Loucy (cell line): ENCODE measurements at regions not wholly inside any gene's neighbourhood (a gene's known extent, or its start where the extent isn't known, plus 50 kb on each side); places are given as distances from the start of the nearest gene placed in this dataset.

Source experiments
- H2AFZ ChIP-seq: fragments of 200-600 bp; sonication (generic); 2 replicates; pipeline ENCODE4 v1.6.0; 2016; ENCODE audit warnings: antibody characterized with exemption, mild to moderate bottlenecking, low read length, moderate library complexity
- H3F3A ChIP-seq: fragments of 200-600 bp; 2 replicates; pipeline ENCODE4 v1.6.0; 2016; ENCODE audit warnings: antibody characterized with exemption, low read depth, mild to moderate bottlenecking
- H3K27me3 ChIP-seq: fragments of 200-600 bp; sonication (generic); 2 replicates; pipeline ENCODE4 v1.6.1; 2014; ENCODE audit warnings: low read length, mild to moderate bottlenecking; ENCODE audit not compliant: insufficient read depth, poor library complexity, severe bottlenecking
- H3K36me3 ChIP-seq: fragments of 200-600 bp; sonication (generic); 2 replicates; pipeline ENCODE4 v1.6.1; 2016; ENCODE audit warnings: low read length; ENCODE audit not compliant: insufficient read depth
- H3K4me1 ChIP-seq: fragments of 200-600 bp; sonication (generic); 2 replicates; pipeline ENCODE4 v1.5.1; 2014; ENCODE audit warnings: low read length, mild to moderate bottlenecking; ENCODE audit not compliant: insufficient read depth, poor library complexity, severe bottlenecking
- H3K4me2 ChIP-seq: fragments of 200-600 bp; sonication (generic); 2 replicates; pipeline ENCODE4 v1.6.0; 2014; ENCODE audit warnings: antibody characterized with exemption, low read length, low read depth, mild to moderate bottlenecking; ENCODE audit not compliant: poor library complexity, severe bottlenecking
- H3K4me3 ChIP-seq: fragments of 200-600 bp; sonication (generic); 2 replicates; pipeline ENCODE4 v1.5.1; 2014; ENCODE audit warnings: low read length, mild to moderate bottlenecking, mixed read lengths; ENCODE audit not compliant: poor library complexity, severe bottlenecking
- H3K79me2 ChIP-seq: fragments of 200-600 bp; sonication (generic); 2 replicates; pipeline ENCODE4 v1.6.1; 2014; ENCODE audit warnings: low read length; ENCODE audit not compliant: insufficient read depth
- H3K9ac ChIP-seq: fragments of 200-600 bp; sonication (generic); 2 replicates; pipeline ENCODE4 v1.6.0; 2014; ENCODE audit warnings: mild to moderate bottlenecking, low read depth, low read length, moderate library complexity; ENCODE audit not compliant: poor library complexity, severe bottlenecking
- H3K9me2 ChIP-seq: fragments of 200-600 bp; sonication (generic); replicated peaks from 2 replicates; pipeline ENCODE4 v1.6.1; 2016; ENCODE audit warnings: low read depth, low read length, mixed read lengths
- H3K9me3 ChIP-seq: fragments of 200-600 bp; sonication (generic); 2 replicates; pipeline ENCODE4 v1.6.1; 2014; ENCODE audit warnings: mild to moderate bottlenecking, antibody characterized with exemption, low read length, low read depth; ENCODE audit not compliant: insufficient read depth
- H4K20me1 ChIP-seq: fragments of 200-600 bp; sonication (generic); 2 replicates; pipeline ENCODE4 v1.6.0; 2014; ENCODE audit warnings: antibody characterized with exemption, low read length, mild to moderate bottlenecking; ENCODE audit not compliant: insufficient read depth, poor library complexity, severe bottlenecking
- EZH2phosphoT487 ChIP-seq: fragments of 200-600 bp; IDR thresholded peaks from 2 replicates; pipeline ENCODE4 v1.6.1; 2018; ENCODE audit warnings: antibody characterized with exemption, mild to moderate bottlenecking, moderate library complexity, borderline replicate concordance
- TF ChIP-seq, protein P1 (sequence below): fragments of 200-600 bp; sonication (generic); conservative IDR thresholded peaks from 2 replicates; pipeline ENCODE4 v1.5.1; 2014; ENCODE audit warnings: mild to moderate bottlenecking, antibody characterized with exemption, low read length

- no peaks in the 10 kb centered on the region for H4K20me1 ChIP-seq
- H2AFZ ChIP-seq, result no peak overlapping the region
- TF ChIP-seq, protein P1, sequence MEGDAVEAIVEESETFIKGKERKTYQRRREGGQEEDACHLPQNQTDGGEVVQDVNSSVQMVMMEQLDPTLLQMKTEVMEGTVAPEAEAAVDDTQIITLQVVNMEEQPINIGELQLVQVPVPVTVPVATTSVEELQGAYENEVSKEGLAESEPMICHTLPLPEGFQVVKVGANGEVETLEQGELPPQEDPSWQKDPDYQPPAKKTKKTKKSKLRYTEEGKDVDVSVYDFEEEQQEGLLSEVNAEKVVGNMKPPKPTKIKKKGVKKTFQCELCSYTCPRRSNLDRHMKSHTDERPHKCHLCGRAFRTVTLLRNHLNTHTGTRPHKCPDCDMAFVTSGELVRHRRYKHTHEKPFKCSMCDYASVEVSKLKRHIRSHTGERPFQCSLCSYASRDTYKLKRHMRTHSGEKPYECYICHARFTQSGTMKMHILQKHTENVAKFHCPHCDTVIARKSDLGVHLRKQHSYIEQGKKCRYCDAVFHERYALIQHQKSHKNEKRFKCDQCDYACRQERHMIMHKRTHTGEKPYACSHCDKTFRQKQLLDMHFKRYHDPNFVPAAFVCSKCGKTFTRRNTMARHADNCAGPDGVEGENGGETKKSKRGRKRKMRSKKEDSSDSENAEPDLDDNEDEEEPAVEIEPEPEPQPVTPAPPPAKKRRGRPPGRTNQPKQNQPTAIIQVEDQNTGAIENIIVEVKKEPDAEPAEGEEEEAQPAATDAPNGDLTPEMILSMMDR, result no peak
- no peak for TF ChIP-seq EZH2phosphoT487
Observed at GRCh38 chr3:104791331-104791730, 575.4 kb upstream of the ALCAM start.

GRCh38 chr3:104796556-104796955 lies 570.2 kb upstream of the ALCAM start:
- Histone ChIP-seq H3K27me3 (no peaks in the 10 kb centered on the region), H3K4me3 (no peak overlapping the region), H3K4me1 (no peaks in the 10 kb centered on the region), H3F3A (no peaks in the 10 kb centered on the region), H3K79me2 (no peaks in the 10 kb centered on the region), H3K9me2 (no peaks in the 10 kb centered on the region), H3K36me3 (no peaks in the 10 kb centered on the region), H3K9me3 (no peaks in the 10 kb centered on the region), H3K9ac (no peak overlapping the region), H4K20me1 (no peaks in the 10 kb centered on the region), H3K4me2 (no peak overlapping the region), H2AFZ (no peak overlapping the region)
- no peak for TF ChIP-seq EZH2phosphoT487
- TF ChIP-seq, protein P1, result no peak

More at GRCh38 chr3:104791331-104791730, 575.4 kb upstream of the ALCAM start:
- Histone ChIP-seq H3K27me3 (no peaks in the 10 kb centered on the region), H3K9me2 (no peaks in the 10 kb centered on the region; the same call in 1 of the 2 replicates), H3K79me2 (no peaks in the 10 kb centered on the region), H3K4me1 (no peaks in the 10 kb centered on the region), H3K4me3 (no peak overlapping the region), H3K9ac (no peak overlapping the region), H3K36me3 (no peaks in the 10 kb centered on the region), H3K9me3 (no peaks in the 10 kb centered on the region), H3K4me2 (no peak overlapping the region), H3F3A (no peaks in the 10 kb centered on the region)

GRCh38 chr3:104805042-104805441 lies 561.7 kb upstream of the ALCAM start:
- no peaks in the 10 kb centered on the region for H3K4me1 ChIP-seq
- no peaks in the 10 kb centered on the region for H3K9me2 ChIP-seq
- H3K27me3 ChIP-seq, result no peaks in the 10 kb centered on the region
- H3K79me2 ChIP-seq, result no peaks in the 10 kb centered on the region
- TF ChIP-seq, protein P1, result no peak
- TF ChIP-seq EZH2phosphoT487, result no peak
- no peak overlapping the region for H3K4me2 ChIP-seq
- no peak overlapping the region for H3K9ac ChIP-seq
- no peaks in the 10 kb centered on the region for H3K9me3 ChIP-seq
- H3K4me3 ChIP-seq, result no peak overlapping the region
- no peaks in the 10 kb centered on the region for H4K20me1 ChIP-seq
- no peak overlapping the region for H2AFZ ChIP-seq
- no peaks in the 10 kb centered on the region for H3F3A ChIP-seq
- no peaks in the 10 kb centered on the region for H3K36me3 ChIP-seq
